Pancreas (tissue), 10 donors: ENCODE measurements at regions not wholly inside any gene's neighbourhood (a gene's known extent, or its start where the extent isn't known, plus 50 kb on each side); places are given as distances from the start of the nearest gene placed in this dataset.

ENCODE experiments used
- ATAC-seq, 4 donors: fragments of 200-7000 bp; cut with Tn5 transposase; one replicate each; pipeline versions ENCODE4 v1.8.0 to v1.9.1; 2020; ENCODE audit warnings: mild to moderate bottlenecking in 4 of 4, moderate library complexity in 4 of 4
- DNase-seq, 6 donors: peaks; one replicate each; pipeline ENCODE4 v3.0.0-alpha.2; 2020
- FAIRE-seq: peaks from 2 replicates; lab custom pipeline; 2012; peaks lifted over from hg19 to GRCh38; lab: Jason Lieb, UNC
- H3K27ac ChIP-seq, 4 donors: fragments of 200-600 bp; sonication (generic); 1 replicate in 3 of 4; 2 replicates in 1 of 4; pipeline versions ENCODE4 v1.5.0 to v1.8.0; 2020
- H3K27me3 ChIP-seq, 4 donors: fragments of 200-600 bp; one replicate each; pipeline ENCODE4 v1.8.0; 2021
- H3K36me3 ChIP-seq, 3 donors: fragments of 200-600 bp; sonication (generic) in 1 of 3; one replicate each; pipeline versions ENCODE4 v1.5.0 to v1.8.0; 2020 to 2021
- H3K4me1 ChIP-seq, 3 donors: fragments of 200-600 bp; one replicate each; pipeline ENCODE4 v1.8.0; 2021
- H3K4me3 ChIP-seq, 4 donors: fragments of 200-600 bp; sonication (generic) in 2 of 4; one replicate each; pipeline versions ENCODE4 v1.5.0 to v1.8.0; 2020 to 2021
- H3K9me3 ChIP-seq, 4 donors: fragments of 200-600 bp; one replicate each; pipeline ENCODE4 v1.8.0; 2021
- WGBS, 2 donors: extraction: QIAGEN DNeasy Blood & Tissue Kit; methylation state at CpG; one replicate each; pipeline ENCODE4 v1.1.7; 2013; 5-methylcytosine and 5-hydroxymethylcytosine counted together
- intact Hi-C, 3 donors: fragments of 100-400 bp; cut with DNase I; formaldehyde crosslinking; loops; one replicate each; pipeline versions ENCODE4 v1.11.1 to v1.14.2; 2022
- TF ChIP-seq, protein P1 (sequence below), 4 donors: fragments of 200-600 bp; sonication (generic) in 3 of 4; IDR thresholded peaks; one replicate each; pipeline versions ENCODE4 v1.5.0 to v1.8.0; 2021; ENCODE audit warnings: antibody characterized with exemption in 4 of 4
- donor health status: healthy with polysubstance abuse.
- donor health status: DM: no; HTN: no; CAD: no; lungs with moderate emphysema.
- donor health status: DM: no; HTN: no; CAD: no.
- donor health status: control.
- donor health status: control.
- donor health status: Bipolar disorder and iron deficiency.
- donor health status: DM: yes; HTN: yes; CAD: no.
- donor health status: DM: no; HTN: no; CAD: no.
- donor health status: DM: no; HTN: no; CAD: no.
- donor health status: DM: yes; HTN: yes; CAD: no.

DNA sequence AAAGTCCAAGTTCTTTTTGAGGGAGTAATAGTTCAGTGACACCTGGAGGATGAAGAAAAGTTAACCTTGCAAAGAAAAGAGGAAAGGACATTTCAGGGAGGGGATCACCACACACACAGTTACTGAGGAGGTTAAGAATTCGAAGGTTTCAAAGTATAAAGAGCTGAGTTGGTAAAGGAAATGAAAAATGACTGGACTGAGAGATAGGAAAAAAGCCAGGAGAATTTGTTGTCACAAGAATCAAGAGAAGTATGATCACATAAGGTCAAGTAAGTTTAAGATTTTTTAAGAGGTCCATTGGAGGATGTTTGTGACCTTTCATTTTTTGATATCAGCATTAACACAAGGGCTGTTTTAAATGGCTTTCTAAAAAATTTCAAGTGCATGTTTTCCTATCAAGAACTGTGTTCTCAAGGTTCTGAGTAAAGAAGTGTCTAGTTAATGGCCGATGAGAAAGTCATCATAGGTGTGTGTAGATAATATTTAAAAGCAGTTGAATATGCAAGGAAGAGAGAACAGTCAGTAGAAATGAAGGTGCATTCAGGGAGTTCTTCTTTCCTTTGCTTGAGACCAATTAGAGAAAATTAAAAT is 189.2 kb upstream of the RBMS3 start:
- Histone ChIP-seq H3K27me3 (no peaks in the 10 kb centered on the region), H3K4me1 (no peaks in the 10 kb centered on the region), H3K27ac (no peak overlapping the region), H3K36me3 (no peaks in the 10 kb centered on the region), H3K4me3 (no peak overlapping the region), H3K9me3 (no peaks in the 10 kb centered on the region)
- no peak for DNase-seq
- intact Hi-C loops: no loop called here
- TF ChIP-seq, protein P1, sequence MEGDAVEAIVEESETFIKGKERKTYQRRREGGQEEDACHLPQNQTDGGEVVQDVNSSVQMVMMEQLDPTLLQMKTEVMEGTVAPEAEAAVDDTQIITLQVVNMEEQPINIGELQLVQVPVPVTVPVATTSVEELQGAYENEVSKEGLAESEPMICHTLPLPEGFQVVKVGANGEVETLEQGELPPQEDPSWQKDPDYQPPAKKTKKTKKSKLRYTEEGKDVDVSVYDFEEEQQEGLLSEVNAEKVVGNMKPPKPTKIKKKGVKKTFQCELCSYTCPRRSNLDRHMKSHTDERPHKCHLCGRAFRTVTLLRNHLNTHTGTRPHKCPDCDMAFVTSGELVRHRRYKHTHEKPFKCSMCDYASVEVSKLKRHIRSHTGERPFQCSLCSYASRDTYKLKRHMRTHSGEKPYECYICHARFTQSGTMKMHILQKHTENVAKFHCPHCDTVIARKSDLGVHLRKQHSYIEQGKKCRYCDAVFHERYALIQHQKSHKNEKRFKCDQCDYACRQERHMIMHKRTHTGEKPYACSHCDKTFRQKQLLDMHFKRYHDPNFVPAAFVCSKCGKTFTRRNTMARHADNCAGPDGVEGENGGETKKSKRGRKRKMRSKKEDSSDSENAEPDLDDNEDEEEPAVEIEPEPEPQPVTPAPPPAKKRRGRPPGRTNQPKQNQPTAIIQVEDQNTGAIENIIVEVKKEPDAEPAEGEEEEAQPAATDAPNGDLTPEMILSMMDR (IDR thresholded peaks at IDR 0.05): no peak
- no peak for FAIRE-seq
- WGBS, 2 donors: 48 to 55% methylated on average over 2 of the region's 2 CpGs
- no peak for ATAC-seq

DNA sequence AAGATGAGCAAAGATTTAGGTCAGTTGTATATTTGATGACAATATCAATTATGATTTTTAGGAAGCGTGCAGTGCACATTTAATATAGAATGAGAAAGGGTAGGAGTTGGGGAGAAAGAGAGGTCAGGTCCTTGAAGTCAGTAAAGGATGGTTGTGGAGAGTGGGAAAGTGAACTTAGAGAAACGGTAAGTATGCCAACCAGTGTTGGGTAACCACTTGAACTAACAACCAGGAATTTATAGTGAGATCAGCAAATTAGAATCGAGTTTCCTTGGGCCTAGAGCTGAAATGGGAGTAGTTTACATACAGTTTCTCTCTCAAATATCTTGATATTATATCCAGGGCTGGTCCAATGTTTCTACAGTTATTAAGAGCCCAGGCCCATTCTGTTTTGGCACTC is 188.5 kb upstream of the RBMS3 start:
- Histone ChIP-seq H3K4me1 (no peaks in the 10 kb centered on the region), H3K36me3 (no peaks in the 10 kb centered on the region), H3K9me3 (no peaks in the 10 kb centered on the region), H3K4me3 (no peak overlapping the region), H3K27ac (no peak overlapping the region), H3K27me3 (no peaks in the 10 kb centered on the region)
- intact Hi-C loops: no loop called here
- FAIRE-seq (no peak), DNase-seq (no peak), ATAC-seq (no peak)
- WGBS, 2 donors: 38 to 59% methylated on average over 3 of the region's 3 CpGs
- TF ChIP-seq, protein P1 (IDR thresholded peaks at IDR 0.05): no peak

DNA sequence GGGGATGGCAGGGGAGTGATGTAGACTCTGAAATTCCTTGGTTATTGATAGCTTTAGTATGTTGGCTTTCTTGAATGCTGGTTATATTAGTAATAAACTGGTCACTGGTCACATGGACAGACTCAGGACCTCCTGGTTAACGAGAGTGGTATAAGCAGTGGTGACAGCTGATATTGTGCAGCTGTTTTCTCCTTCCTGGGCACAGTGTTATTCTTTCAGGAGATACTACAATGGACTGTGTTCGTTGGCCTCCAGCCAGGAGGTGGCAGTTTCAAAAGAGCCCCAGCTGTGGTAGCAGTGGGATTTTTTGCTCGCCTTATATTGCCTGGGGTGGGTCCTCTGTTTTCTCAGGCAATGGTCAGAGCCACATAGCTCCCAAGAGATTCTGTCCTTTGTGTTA is 181.6 kb upstream of the RBMS3 start:
- no peak for ATAC-seq
- no peak overlapping the region for H3K27ac ChIP-seq
- H3K27me3 ChIP-seq: no peaks in the 10 kb centered on the region
- H3K36me3 ChIP-seq: no peaks in the 10 kb centered on the region
- no peak for DNase-seq
- WGBS, 2 donors: 49 to 57% methylated on average over 3 of the region's 3 CpGs
- intact Hi-C loops: no loop called here
- no peak for FAIRE-seq
- no peaks in the 10 kb centered on the region for H3K9me3 ChIP-seq
- no peak overlapping the region for H3K4me3 ChIP-seq
- TF ChIP-seq, protein P1 (IDR thresholded peaks at IDR 0.05): no peak
- no peaks in the 10 kb centered on the region for H3K4me1 ChIP-seq

DNA sequence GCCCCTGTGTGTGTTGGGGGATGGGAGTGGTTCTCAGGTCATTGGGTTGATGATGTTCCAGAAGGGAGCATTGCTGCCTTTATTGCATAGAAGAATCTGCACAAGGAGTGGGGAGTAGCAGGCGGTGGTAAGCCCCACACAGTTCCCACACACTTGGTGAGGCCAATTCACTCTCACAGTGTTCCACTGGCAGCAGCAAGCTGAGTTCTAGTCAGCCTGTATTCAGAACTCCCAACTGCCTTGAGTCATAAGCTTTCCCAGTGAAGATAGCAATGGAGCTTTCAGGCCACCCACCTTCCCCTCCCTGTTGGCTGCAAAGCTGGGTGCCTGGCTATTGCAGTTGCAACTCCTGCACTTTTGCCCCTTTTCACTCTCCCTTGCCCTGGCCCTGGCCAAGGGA is 181.1 kb upstream of the RBMS3 start:
- intact Hi-C loops: no loop called here
- TF ChIP-seq, protein P1 (IDR thresholded peaks at IDR 0.05): no peak
- 78 to 88% methylated on average over 1 of the region's 1 CpG for WGBS, 2 donors
- Histone ChIP-seq H3K4me1 (no peaks in the 10 kb centered on the region), H3K27ac (no peak overlapping the region), H3K4me3 (no peak overlapping the region), H3K9me3 (no peaks in the 10 kb centered on the region), H3K36me3 (no peaks in the 10 kb centered on the region), H3K27me3 (no peaks in the 10 kb centered on the region)
- ATAC-seq: no peak
- peak in 1 of 6 donors; percentile 16 for DNase-seq
- FAIRE-seq: no peak

DNA sequence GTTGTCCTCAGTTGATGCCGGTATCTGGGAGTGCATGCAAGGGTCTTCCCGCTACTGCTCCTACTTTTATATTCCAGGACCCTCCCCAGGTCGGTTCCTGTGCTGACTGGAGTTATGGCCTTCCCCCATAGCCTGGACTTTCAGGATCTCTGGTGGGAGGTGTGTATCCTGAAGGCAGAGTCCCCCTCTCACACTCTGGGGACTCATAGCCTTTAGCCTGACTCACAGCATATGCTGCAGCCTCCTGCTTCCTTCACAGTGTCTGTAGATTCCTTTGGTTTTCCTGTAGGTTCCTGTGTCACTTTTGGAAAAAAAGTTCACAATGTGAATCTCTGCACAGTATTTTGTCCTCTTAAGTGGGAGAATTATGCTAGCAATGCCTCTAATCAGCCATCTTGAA is 180.6 kb upstream of the RBMS3 start:
- Histone ChIP-seq H3K27ac (no peak overlapping the region), H3K36me3 (no peaks in the 10 kb centered on the region), H3K4me3 (no peak overlapping the region), H3K4me1 (no peaks in the 10 kb centered on the region), H3K9me3 (no peaks in the 10 kb centered on the region), H3K27me3 (no peaks in the 10 kb centered on the region)
- FAIRE-seq (no peak), ATAC-seq (no peak), DNase-seq (no peak)
- TF ChIP-seq, protein P1 (IDR thresholded peaks at IDR 0.05): no peak
- intact Hi-C loops: no loop called here
- 73 to 75% methylated on average over 3 of the region's 3 CpGs for WGBS, 2 donors
